Stimulated activated CD4-positive, alpha-beta T cell treated with anti-CD3 and anti-CD28 coated beads, Interleukin-15, amount 100 ng/mL, for 48 hours (primary cell): ENCODE measurements at regions not wholly inside any gene's neighbourhood (a gene's known extent, or its start where the extent isn't known, plus 50 kb on each side); places are given as distances from the start of the nearest gene placed in this dataset.

Source experiments
- DNase-seq, 2 donors: peaks; one replicate each; pipeline ENCODE4 v3.0.0-alpha.2; 2020; ENCODE audit warnings: low read depth in 2 of 2

GRCh38 chr9:8262625-8263622 lies 463.3 kb upstream of the DMAC1 start:
- DNase-seq: no peak

GRCh38 chr9:8261737-8262136 lies 462.2 kb upstream of the DMAC1 start:
- DNase-seq: no peak

GRCh38 chr9:8259028-8259427 lies 459.4 kb upstream of the DMAC1 start:
- no peak for DNase-seq

GRCh38 chr9:8256880-8257279 lies 457.3 kb upstream of the DMAC1 start:
- no peak for DNase-seq

GRCh38 chr9:8255850-8256249 lies 456.3 kb upstream of the DMAC1 start:
- DNase-seq: no peak

GRCh38 chr9:8254541-8254940 lies 455.0 kb upstream of the DMAC1 start:
- DNase-seq: no peak

GRCh38 chr9:8252445-8252844 lies 452.9 kb upstream of the DMAC1 start:
- no peak for DNase-seq

- DNase-seq: no peak
Observed at GRCh38 chr9:8251566-8251965, 452.0 kb upstream of the DMAC1 start.

- no peak for DNase-seq
Observed at GRCh38 chr9:8244505-8245092, 445.0 kb upstream of the DMAC1 start.

- DNase-seq: no peak
Observed at GRCh38 chr9:8241201-8241600, 441.6 kb upstream of the DMAC1 start.

- DNase-seq: no peak
Observed at GRCh38 chr9:8237096-8237495, 437.5 kb upstream of the DMAC1 start.

- no peak for DNase-seq
Observed at GRCh38 chr9:8235489-8235888, 435.9 kb upstream of the DMAC1 start.

GRCh38 chr9:8234316-8234715 lies 434.7 kb upstream of the DMAC1 start:
- no peak for DNase-seq

- no peak for DNase-seq
Observed at GRCh38 chr9:8232726-8233125, 433.1 kb upstream of the DMAC1 start.

- no peak for DNase-seq
Observed at GRCh38 chr9:8229226-8229625, 429.6 kb upstream of the DMAC1 start.

- no peak for DNase-seq
Observed at GRCh38 chr9:8224381-8224801, 424.8 kb upstream of the DMAC1 start.

GRCh38 chr9:8223861-8224260 lies 424.3 kb upstream of the DMAC1 start:
- no peak for DNase-seq

GRCh38 chr9:8221462-8221861 lies 421.9 kb upstream of the DMAC1 start:
- DNase-seq: no peak

GRCh38 chr9:8208465-8208864 lies 408.9 kb upstream of the DMAC1 start:
- DNase-seq: no peak

GRCh38 chr9:8207596-8207995 lies 408.0 kb upstream of the DMAC1 start:
- no peak for DNase-seq

- no peak for DNase-seq
Observed at GRCh38 chr9:8206720-8207119, 407.1 kb upstream of the DMAC1 start.

- DNase-seq: no peak
Observed at GRCh38 chr9:8205576-8205975, 406.0 kb upstream of the DMAC1 start.

- no peak for DNase-seq
Observed at GRCh38 chr9:8189881-8190280, 390.3 kb upstream of the DMAC1 start.
